ENCODE measurements at regions not wholly inside any gene's neighbourhood (a gene's known extent, or its start where the extent isn't known, plus 50 kb on each side); places are given as distances from the start of the nearest gene placed in this dataset.

DNA sequence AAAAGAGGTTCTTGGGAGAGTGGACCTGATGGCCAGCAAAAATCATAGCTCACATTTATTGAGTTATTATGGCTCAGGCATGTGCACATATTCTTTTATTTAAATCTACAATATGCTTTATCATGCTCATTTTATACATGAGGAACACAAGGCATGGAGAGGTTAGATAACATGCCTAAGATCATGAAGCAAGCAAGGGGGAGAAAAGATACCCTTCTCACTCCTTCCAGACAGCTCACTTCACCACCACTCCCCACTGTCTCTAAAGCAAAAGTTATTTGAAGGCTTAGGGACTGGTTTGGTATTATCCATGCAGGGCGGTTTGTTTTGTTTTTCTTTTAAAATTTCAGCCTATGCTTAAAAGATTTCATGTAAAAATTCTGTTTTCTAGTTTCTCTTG lies 59.0 kb upstream of the PDE8B start:
- peaks cover 17% of the 10 kb centered on the region for H3K27me3 ChIP-seq (ENCODE audit: control insufficient read depth, extremely low read depth, insufficient read depth, low read length)
- H2AFZ ChIP-seq (ENCODE audit: control insufficient read depth, low read length): no peak overlapping the region
- no peaks in the 10 kb centered on the region for H3K4me1 ChIP-seq (ENCODE audit: control insufficient read depth, extremely low read depth, insufficient read depth, low read length)
- no peak overlapping the region for H3K27ac ChIP-seq (ENCODE audit: control insufficient read depth, insufficient read depth, low read length)
- H3K36me3 ChIP-seq (ENCODE audit: control insufficient read depth in 2 of 2, extremely low read depth in 1 of 2, insufficient read depth in 2 of 2, low read length in 2 of 2): no peaks in the 10 kb centered on the region
- no peak for FAIRE-seq
- H3K9me1 ChIP-seq (ENCODE audit: control insufficient read depth, extremely low read depth, insufficient read depth, low read length): no peaks in the 10 kb centered on the region
- dilution Hi-C loops (cut with MboI; ENCODE audit: extremely low pct_ligation_motif_present, low sequenced_read_pairs): no loop called here
- no peak overlapping the region for H3K4me2 ChIP-seq (ENCODE audit: control insufficient read depth, extremely low read depth, insufficient read depth, low read depth, low read length)
- no peaks in the 10 kb centered on the region for H4K20me1 ChIP-seq (ENCODE audit: control insufficient read depth, extremely low read depth, insufficient read depth, low read length)
- H3K4me3 ChIP-seq (ENCODE audit: control insufficient read depth in 2 of 3, extremely low read depth in 1 of 3, insufficient read depth in 2 of 3, low read depth in 1 of 3, low read length in 3 of 3): no peak overlapping the region
- no peak for TF ChIP-seq EZH2 (IDR thresholded peaks at IDR 0.05; ENCODE audit: low read length)
- TF ChIP-seq, protein P1, sequence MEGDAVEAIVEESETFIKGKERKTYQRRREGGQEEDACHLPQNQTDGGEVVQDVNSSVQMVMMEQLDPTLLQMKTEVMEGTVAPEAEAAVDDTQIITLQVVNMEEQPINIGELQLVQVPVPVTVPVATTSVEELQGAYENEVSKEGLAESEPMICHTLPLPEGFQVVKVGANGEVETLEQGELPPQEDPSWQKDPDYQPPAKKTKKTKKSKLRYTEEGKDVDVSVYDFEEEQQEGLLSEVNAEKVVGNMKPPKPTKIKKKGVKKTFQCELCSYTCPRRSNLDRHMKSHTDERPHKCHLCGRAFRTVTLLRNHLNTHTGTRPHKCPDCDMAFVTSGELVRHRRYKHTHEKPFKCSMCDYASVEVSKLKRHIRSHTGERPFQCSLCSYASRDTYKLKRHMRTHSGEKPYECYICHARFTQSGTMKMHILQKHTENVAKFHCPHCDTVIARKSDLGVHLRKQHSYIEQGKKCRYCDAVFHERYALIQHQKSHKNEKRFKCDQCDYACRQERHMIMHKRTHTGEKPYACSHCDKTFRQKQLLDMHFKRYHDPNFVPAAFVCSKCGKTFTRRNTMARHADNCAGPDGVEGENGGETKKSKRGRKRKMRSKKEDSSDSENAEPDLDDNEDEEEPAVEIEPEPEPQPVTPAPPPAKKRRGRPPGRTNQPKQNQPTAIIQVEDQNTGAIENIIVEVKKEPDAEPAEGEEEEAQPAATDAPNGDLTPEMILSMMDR (optimal IDR thresholded peaks at IDR 0.05 in 1 of 3, IDR thresholded peaks at IDR 0.05 in 1 of 3, conservative IDR thresholded peaks at IDR 0.05 in 1 of 3; ENCODE audit: extremely low read depth in 1 of 3, insufficient read depth in 2 of 3, low read length in 3 of 3): no peak
- H3K9ac ChIP-seq (ENCODE audit: control insufficient read depth, extremely low read depth, insufficient read depth, low read length): no peak overlapping the region
- no peaks in the 10 kb centered on the region for H3K79me2 ChIP-seq (ENCODE audit: control insufficient read depth, insufficient read depth, low read length)
- H3K9me3 ChIP-seq (ENCODE audit: control insufficient read depth, low read depth, low read length): no peaks in the 10 kb centered on the region
- no peak for DNase-seq (ENCODE audit: low read depth, low spot score)

GRCh38 chr5:77146896-77147295 lies 59.8 kb upstream of the ZBED3 start:
- no peak for FAIRE-seq
- no peak overlapping the region for H3K27ac ChIP-seq (ENCODE audit: control insufficient read depth, insufficient read depth, low read length)
- no peaks in the 10 kb centered on the region for H3K9me1 ChIP-seq (ENCODE audit: control insufficient read depth, extremely low read depth, insufficient read depth, low read length)
- H4K20me1 ChIP-seq (ENCODE audit: control insufficient read depth, extremely low read depth, insufficient read depth, low read length): no peaks in the 10 kb centered on the region
- no peak for DNase-seq (ENCODE audit: low read depth, low spot score)
- no peaks in the 10 kb centered on the region for H3K9me3 ChIP-seq (ENCODE audit: control insufficient read depth, low read depth, low read length)
- H3K4me1 ChIP-seq (ENCODE audit: control insufficient read depth, extremely low read depth, insufficient read depth, low read length): peaks cover 3% of the 10 kb centered on the region
- no peak overlapping the region for H3K4me3 ChIP-seq (ENCODE audit: control insufficient read depth in 2 of 3, extremely low read depth in 1 of 3, insufficient read depth in 2 of 3, low read depth in 1 of 3, low read length in 3 of 3)
- H3K79me2 ChIP-seq (ENCODE audit: control insufficient read depth, insufficient read depth, low read length): no peaks in the 10 kb centered on the region
- no peak overlapping the region for H3K9ac ChIP-seq (ENCODE audit: control insufficient read depth, extremely low read depth, insufficient read depth, low read length)
- dilution Hi-C loops (cut with MboI; ENCODE audit: extremely low pct_ligation_motif_present, low sequenced_read_pairs): no loop called here
- no peak for TF ChIP-seq EZH2 (IDR thresholded peaks at IDR 0.05; ENCODE audit: low read length)
- TF ChIP-seq, protein P1 (optimal IDR thresholded peaks at IDR 0.05 in 1 of 3, IDR thresholded peaks at IDR 0.05 in 1 of 3, conservative IDR thresholded peaks at IDR 0.05 in 1 of 3; ENCODE audit: extremely low read depth in 1 of 3, insufficient read depth in 2 of 3, low read length in 3 of 3): no peak
- H3K27me3 ChIP-seq (ENCODE audit: control insufficient read depth, extremely low read depth, insufficient read depth, low read length): peaks cover 17% of the 10 kb centered on the region
- no peaks in the 10 kb centered on the region for H3K36me3 ChIP-seq (ENCODE audit: control insufficient read depth in 2 of 2, extremely low read depth in 1 of 2, insufficient read depth in 2 of 2, low read length in 2 of 2)
- H2AFZ ChIP-seq (ENCODE audit: control insufficient read depth, low read length): no peak overlapping the region
- no peak overlapping the region for H3K4me2 ChIP-seq (ENCODE audit: control insufficient read depth, extremely low read depth, insufficient read depth, low read depth, low read length)

Measured in keratinocyte (primary cell).